ENCODE measurements at regions not wholly inside any gene's neighbourhood (a gene's known extent, or its start where the extent isn't known, plus 50 kb on each side); places are given as distances from the start of the nearest gene placed in this dataset.
"Not testable (repeated sequence)": the region's sequence is repeated elsewhere in the genome, so short reads cannot be mapped to it uniquely, and the experiment has no call there.

- DNase-seq (ENCODE audit: low spot score in 2 of 2): no peak
- no peak for FAIRE-seq
These were observed 1552.9 kb upstream of the SLC39A10 start for GRCh38 chr2:194103941-194104659.

GRCh38 chr2:194102546-194102945, 1554.5 kb upstream of the SLC39A10 start:
- no peak for DNase-seq (ENCODE audit: low spot score in 2 of 2)
- no peak for FAIRE-seq

GRCh38 chr2:194100201-194100600, 1556.8 kb upstream of the SLC39A10 start:
- FAIRE-seq (no peak), DNase-seq (ENCODE audit: low spot score in 2 of 2) (no peak)

GRCh38 chr2:194096402-194096801, 1560.6 kb upstream of the SLC39A10 start:
- DNase-seq (ENCODE audit: low spot score in 2 of 2): no peak
- FAIRE-seq: no peak

GRCh38 chr2:194095359-194095758, 1561.7 kb upstream of the SLC39A10 start:
- FAIRE-seq (no peak), DNase-seq (ENCODE audit: low spot score in 2 of 2) (no peak)

- DNase-seq (ENCODE audit: low spot score in 2 of 2): no peak
- no peak for FAIRE-seq
These were observed 1566.6 kb upstream of the SLC39A10 start for GRCh38 chr2:194090251-194090905.

- FAIRE-seq (no peak), DNase-seq (ENCODE audit: low spot score in 2 of 2) (no peak)
These were observed 1569.7 kb upstream of the SLC39A10 start for GRCh38 chr2:194087089-194087958.

- no peak for DNase-seq (ENCODE audit: low spot score in 2 of 2)
- no peak for FAIRE-seq
These were observed 1570.9 kb upstream of the SLC39A10 start for GRCh38 chr2:194086129-194086528.

GRCh38 chr2:194079989-194080388, 1577.0 kb upstream of the SLC39A10 start:
- no peak for DNase-seq (ENCODE audit: low spot score in 2 of 2)
- peak; percentile 91 for FAIRE-seq

- DNase-seq (ENCODE audit: low spot score in 2 of 2) (no peak), FAIRE-seq (no peak)
These were observed 1579.7 kb upstream of the SLC39A10 start for GRCh38 chr2:194077366-194077765.

- DNase-seq (ENCODE audit: low spot score in 2 of 2) (no peak), FAIRE-seq (no peak)
These were observed 1594.6 kb upstream of the SLC39A10 start for GRCh38 chr2:194062401-194062800.

GRCh38 chr2:194060269-194060668, 1596.8 kb upstream of the SLC39A10 start:
- DNase-seq (ENCODE audit: low spot score in 2 of 2) (no peak), FAIRE-seq (no peak)

GRCh38 chr2:194054313-194054712, 1602.7 kb upstream of the SLC39A10 start:
- DNase-seq (ENCODE audit: low spot score in 2 of 2): no peak
- no peak for FAIRE-seq

- DNase-seq (ENCODE audit: low spot score in 2 of 2) (no peak), FAIRE-seq (no peak)
These were observed 1612.7 kb upstream of the SLC39A10 start for GRCh38 chr2:194044321-194044720.

- DNase-seq (ENCODE audit: low spot score in 2 of 2); FAIRE-seq: not testable (repeated sequence)
These were observed 1635.9 kb upstream of the SLC39A10 start for GRCh38 chr2:194021130-194021529.

- FAIRE-seq: no peak
These were observed 1636.9 kb upstream of the SLC39A10 start for GRCh38 chr2:194020155-194020554.

GRCh38 chr2:194015751-194016150, 1641.3 kb upstream of the SLC39A10 start:
- FAIRE-seq (no peak), DNase-seq (ENCODE audit: low spot score in 2 of 2) (no peak)

More at GRCh38 chr2:194020155-194020554, 1636.9 kb upstream of the SLC39A10 start:
- no peak for DNase-seq (ENCODE audit: low spot score in 2 of 2)

GRCh38 chr2:194014639-194015038, 1642.4 kb upstream of the SLC39A10 start:
- FAIRE-seq: no peak

GRCh38 chr2:194004590-194005206, 1652.3 kb upstream of the SLC39A10 start:
- no peak for FAIRE-seq
- DNase-seq (ENCODE audit: low spot score in 2 of 2): no peak

More at GRCh38 chr2:194014639-194015038, 1642.4 kb upstream of the SLC39A10 start:
- no peak for DNase-seq (ENCODE audit: low spot score in 2 of 2)

GRCh38 chr2:194003911-194004310, 1653.1 kb upstream of the SLC39A10 start:
- no peak for FAIRE-seq

More at GRCh38 chr2:194003911-194004310, 1653.1 kb upstream of the SLC39A10 start:
- no peak for DNase-seq (ENCODE audit: low spot score in 2 of 2)
